Stimulated activated CD4-positive, alpha-beta T cell treated with anti-CD3 and anti-CD28 coated beads, Interleukin-12 subunit alpha, Interleukin-12 subunit beta, amount 100 ng/mL, for 4 hours (primary cell): ENCODE measurements at regions not wholly inside any gene's neighbourhood (a gene's known extent, or its start where the extent isn't known, plus 50 kb on each side); places are given as distances from the start of the nearest gene placed in this dataset.
"Not testable (repeated sequence)": the region's sequence is repeated elsewhere in the genome, so short reads cannot be mapped to it uniquely, and the experiment has no call there.

ENCODE experiments used
- DNase-seq: peaks from one replicate; pipeline ENCODE4 v3.0.0-alpha.2; 2020

DNA sequence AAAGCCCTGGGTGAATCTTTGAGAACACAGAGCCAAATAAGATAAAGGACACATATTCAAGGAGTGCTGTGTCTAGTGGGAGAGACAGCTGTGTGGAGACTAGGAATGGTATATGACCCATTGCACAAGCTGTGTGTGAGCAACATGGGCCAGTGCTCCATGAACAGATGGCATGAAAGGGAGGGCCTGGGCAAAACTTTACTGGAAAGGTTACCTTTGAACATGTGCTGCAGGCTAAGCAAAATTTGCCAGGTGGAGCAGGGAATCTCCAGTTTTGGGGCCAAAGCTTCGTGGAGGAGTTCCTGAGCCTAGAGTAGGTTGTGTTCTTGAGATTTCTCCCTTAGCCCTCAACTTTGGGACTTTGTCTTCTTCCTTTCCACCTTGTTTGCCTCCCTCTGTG is 446.1 kb upstream of the PROX1 start:
- no peak for DNase-seq

GRCh38 chr1:213545181-213545580 is 442.6 kb upstream of the PROX1 start:
- not testable (repeated sequence) for DNase-seq

- DNase-seq, result no peak
Measured at GRCh38 chr1:213549982-213550381, 437.8 kb upstream of the PROX1 start.

- no peak for DNase-seq
Measured at GRCh38 chr1:213550804-213551203, 437.0 kb upstream of the PROX1 start.

- no peak for DNase-seq
Measured at GRCh38 chr1:213552045-213552444, 435.7 kb upstream of the PROX1 start.

GRCh38 chr1:213560226-213560625 is 427.5 kb upstream of the PROX1 start:
- no peak for DNase-seq

GRCh38 chr1:213561870-213562269 is 425.9 kb upstream of the PROX1 start:
- DNase-seq, result no peak

DNA sequence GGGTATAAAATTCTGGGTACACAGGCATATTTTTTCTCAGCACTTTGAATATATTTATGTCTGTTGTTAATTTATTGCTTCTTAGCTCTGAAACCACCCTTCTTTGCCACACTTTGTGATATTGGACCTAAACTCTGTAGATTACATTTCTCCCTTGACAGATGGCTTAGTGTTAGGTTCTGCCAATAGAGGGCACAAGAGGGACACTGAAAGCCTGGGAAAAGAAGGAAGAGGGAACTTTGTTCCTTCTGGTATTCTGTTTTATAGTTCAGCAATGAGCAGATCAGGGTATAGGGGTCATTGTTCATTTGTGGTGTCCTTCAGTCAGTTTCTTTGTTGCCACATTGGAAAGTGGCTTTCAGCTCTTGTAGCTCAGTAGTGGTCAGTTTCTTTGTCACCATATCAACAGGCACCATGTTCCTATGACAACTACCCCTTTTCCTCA is 423.5 kb upstream of the PROX1 start:
- no peak for DNase-seq

DNA sequence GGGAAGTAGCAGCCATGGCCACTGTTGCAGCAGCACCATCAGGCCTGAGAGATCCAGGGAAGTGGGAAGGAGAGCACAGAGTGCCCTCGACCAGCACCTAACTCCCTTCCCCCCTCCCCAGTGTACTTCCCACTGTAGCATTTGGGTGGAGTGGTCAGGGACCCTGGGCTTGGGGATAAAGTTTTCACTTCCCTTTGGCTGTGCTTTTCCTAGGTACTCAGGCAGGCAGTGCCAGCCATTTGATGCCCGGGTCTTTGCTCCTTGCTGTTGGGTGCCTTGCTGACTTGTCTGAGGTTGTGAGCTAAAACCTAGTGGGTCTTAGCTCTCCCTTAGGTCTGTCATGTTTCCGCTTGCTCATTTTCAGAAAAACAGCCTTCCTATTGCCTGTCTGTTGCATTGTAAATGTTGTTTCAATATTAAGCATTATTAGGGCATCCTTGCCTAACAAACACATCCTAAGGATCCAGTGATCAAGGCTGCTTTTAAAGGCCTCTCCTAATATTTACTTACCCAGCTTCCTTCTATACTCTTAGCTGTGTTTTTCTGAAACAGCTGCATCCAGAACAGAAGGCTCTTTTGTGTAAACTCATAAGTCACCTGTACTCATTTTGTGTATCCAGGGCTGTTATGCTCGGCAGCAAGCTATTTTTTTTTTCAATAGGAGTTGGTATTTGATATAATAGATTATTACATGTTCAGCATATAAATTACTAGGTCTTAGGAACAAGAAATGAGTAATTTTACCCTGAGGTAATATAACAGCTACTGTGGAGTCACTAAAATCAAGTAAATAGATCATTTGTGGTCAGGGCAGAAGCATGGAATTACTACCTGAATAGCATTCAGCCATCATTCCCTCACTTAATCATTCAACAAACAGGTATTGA is 418.6 kb upstream of the PROX1 start:
- DNase-seq, result no peak

GRCh38 chr1:213569816-213570150 is 418.0 kb upstream of the PROX1 start:
- no peak for DNase-seq

DNA sequence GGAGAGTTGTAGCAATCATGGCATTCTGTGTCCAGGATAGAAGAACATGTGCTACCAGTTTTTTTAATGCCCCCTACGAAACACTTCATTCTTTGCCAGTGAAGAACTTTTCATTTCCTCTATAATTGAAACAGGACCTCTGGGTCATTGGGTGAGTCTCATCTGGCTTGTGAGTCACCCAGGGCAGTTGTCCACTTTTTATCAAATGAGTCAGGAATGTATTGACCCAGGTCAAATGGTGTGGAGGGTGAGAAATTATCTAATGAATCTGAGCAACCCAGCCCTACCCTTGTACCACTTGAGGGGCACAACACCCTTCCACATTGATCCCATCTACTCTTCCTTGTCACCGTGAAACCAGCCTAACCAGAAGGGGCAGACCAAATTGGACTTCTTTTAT is 417.3 kb upstream of the PROX1 start:
- DNase-seq, result no peak

DNA sequence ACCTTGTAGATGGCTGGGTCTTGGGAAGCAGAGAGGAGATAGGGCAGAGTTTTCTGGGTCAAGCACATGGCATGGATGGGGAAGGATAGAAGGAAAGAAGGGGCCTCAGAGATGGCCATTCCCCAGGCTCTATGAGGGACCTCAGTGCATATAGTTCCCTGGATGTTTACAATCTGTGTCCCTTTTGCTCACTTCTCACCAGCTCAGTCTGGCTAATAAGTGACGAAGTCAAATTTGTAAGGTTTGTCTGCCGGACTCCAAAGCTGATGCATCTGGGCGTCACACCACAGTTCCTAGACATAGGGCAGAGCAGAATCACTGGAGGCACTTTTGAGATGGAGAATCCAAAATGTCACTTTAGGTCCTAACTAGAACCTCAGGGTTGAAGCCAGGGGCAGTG is 416.4 kb upstream of the PROX1 start:
- no peak for DNase-seq

DNA sequence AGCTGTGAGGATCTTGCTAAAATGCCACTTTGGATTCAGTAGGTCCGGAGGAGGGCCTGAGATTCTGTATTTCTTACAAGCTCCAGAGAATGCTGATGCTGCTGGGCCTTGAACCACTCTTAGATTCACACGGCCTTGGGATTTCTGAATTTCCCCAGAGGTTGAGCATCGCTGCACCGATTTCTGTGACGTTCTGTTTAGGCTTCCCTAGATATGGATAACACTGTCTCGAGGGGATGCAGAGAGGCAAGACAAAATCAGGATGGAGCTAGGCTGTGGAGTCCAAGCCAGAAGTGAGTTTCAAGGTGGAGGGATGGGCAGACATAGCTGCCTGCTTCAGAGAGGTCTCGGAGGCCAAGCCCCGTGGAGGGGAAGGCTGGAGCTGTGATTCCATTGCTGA is 415.9 kb upstream of the PROX1 start:
- no peak for DNase-seq

- DNase-seq, result no peak
Measured at GRCh38 chr1:213572912-213573647, 414.7 kb upstream of the PROX1 start.

- no peak for DNase-seq
Measured at GRCh38 chr1:213573648-213574009, 414.1 kb upstream of the PROX1 start.

GRCh38 chr1:213582976-213583567 is 404.7 kb upstream of the PROX1 start:
- DNase-seq, result no peak

DNA sequence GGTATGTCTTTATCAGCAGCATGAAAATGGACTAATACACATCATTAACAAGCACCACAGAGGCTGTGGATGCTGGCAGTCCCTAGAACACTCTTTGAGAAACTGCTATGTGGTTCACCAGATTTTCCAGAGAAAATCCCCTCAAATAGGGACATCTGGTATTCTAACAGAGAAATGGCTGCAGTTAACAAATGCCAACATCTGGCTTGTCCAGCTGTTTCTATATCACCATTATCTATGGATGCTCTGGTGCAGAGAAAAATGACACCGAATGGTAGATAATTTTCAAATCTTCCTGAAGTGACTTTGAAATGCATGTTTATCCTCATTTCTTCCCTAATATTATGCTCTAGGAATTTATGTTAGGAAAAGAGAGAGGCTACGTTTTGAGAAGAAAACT is 403.5 kb upstream of the PROX1 start:
- DNase-seq, result no peak

GRCh38 chr1:213585402-213585801 is 402.4 kb upstream of the PROX1 start:
- DNase-seq, result no peak

GRCh38 chr1:213585959-213586586 is 401.7 kb upstream of the PROX1 start:
- DNase-seq, result no peak

DNA sequence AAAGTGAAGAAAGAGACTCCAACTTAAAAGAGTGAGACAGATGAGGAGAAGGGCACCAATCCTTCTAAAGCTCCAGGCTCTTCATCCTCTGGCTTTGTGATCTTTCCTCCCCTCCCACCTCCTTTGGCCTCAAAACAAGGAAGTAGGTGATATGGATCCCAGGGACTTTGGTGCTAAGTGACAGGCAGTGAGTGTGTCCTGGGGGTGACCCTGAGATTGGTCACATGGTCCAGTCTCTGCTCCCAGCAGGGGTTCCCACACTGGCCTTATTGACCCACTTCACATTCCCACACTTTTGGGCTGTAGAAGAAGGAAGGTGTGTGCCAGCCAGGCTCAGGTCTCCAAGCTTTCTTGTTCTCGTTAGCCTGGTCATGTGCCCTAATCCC is 401.2 kb upstream of the PROX1 start:
- DNase-seq, result no peak

DNA sequence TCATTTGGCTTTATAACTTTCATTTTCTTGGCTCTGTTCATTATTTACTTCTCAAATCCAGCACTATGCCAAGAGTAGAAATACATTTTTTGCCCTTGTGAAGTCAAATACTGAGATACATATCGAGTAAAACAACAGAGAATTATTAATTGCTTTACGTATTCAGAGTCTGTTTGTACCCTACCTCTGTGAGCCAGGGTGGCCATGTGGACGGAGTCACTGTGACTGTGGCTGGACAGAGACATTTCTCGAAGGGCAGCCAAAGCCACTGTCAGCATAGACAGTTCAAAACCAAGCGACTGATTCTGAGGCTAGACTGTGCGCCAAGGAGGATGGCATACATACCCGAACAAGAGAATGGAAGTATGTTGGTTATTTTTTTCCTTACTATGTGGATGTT is 391.0 kb upstream of the PROX1 start:
- DNase-seq, result no peak

- DNase-seq, result no peak
Measured at GRCh38 chr1:213598263-213598662, 389.5 kb upstream of the PROX1 start.

DNA sequence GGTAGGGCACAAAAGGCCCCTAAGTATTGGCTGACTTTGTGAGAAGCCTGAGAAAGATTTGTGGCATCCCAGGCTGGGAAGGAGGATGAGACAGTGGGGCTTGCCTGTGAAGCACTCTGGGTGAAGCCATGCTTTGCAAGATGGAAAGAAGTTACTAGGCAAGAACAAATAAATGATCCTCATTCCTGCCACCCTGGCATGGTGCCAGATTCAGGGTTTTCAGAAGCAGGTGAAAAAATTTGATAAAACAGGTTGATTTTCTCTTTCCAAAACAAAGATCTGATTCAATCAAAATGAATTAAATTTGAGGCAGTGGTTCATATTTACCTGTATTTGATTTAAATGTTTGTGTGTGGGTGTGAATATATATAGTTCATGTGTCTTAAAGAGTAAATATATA is 386.9 kb upstream of the PROX1 start:
- no peak for DNase-seq

- not testable (repeated sequence) for DNase-seq
Measured at GRCh38 chr1:213601705-213602104, 386.1 kb upstream of the PROX1 start.
